ENCODE measurements at regions not wholly inside any gene's neighbourhood (a gene's known extent, or its start where the extent isn't known, plus 50 kb on each side); places are given as distances from the start of the nearest gene placed in this dataset.

- Histone ChIP-seq H3K27me3 (ENCODE audit: control insufficient read depth, insufficient read depth, low read length) (no peaks in the 10 kb centered on the region), H3K4me3 (ENCODE audit: low read length) (no peak overlapping the region), H3K36me3 (ENCODE audit: control insufficient read depth, insufficient read depth, low read length) (no peaks in the 10 kb centered on the region), H3K9me3 (ENCODE audit: control insufficient read depth, insufficient read depth, low read length) (no peaks in the 10 kb centered on the region), H3K27ac (ENCODE audit: low read length) (no peak overlapping the region), H3K4me1 (ENCODE audit: control insufficient read depth, insufficient read depth, low read length) (peaks cover 2% of the 10 kb centered on the region; the same call in 1 of the 2 replicates)
- DNase-seq (ENCODE audit: low read depth, low spot score), result no peak
- no CpG with 5 or more reads among the region's 8 CpGs for WGBS (ENCODE audit: insufficient coverage, insufficient read length)
Measured at GRCh38 chr4:159016593-159017024, 86.3 kb upstream of the RAPGEF2 start.

DNA sequence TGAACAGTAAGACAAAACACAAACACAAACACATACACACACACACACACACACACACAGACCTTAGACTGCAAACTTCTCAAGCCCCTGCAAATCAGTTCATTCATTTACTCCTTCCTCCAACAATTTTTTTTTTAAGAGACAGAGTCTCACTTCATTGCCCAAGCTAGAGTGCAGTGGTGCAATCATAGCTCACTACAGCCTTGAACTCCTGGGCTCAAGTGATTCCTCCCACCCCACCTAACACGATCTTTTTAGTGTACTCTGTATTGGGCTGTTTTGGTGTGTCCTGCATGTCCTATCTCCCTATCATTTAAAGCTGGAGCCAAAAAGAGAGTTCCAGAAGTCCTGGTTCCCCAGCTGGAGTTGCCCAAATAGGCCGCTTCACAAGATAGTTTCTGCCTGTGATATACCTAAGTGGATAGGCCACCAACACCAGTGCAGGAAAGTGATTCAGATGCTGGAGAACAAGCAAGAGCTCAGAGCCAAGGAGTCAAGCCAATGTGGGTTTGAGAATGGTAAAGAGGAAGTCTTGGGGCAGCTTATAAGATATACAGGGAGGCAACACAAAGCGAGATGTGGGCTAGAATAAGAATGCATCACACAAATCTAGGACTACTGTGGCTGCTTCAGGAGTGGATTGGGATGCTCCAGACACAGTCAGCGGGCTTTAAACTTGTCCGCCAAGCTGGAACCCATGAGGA lies 85.4 kb upstream of the RAPGEF2 start:
- no peak overlapping the region for H3K27ac ChIP-seq (ENCODE audit: low read length)
- no peaks in the 10 kb centered on the region for H3K9me3 ChIP-seq (ENCODE audit: control insufficient read depth, insufficient read depth, low read length)
- WGBS (ENCODE audit: insufficient coverage, insufficient read length), result no CpG with 5 or more reads among the region's 5 CpGs

DNA sequence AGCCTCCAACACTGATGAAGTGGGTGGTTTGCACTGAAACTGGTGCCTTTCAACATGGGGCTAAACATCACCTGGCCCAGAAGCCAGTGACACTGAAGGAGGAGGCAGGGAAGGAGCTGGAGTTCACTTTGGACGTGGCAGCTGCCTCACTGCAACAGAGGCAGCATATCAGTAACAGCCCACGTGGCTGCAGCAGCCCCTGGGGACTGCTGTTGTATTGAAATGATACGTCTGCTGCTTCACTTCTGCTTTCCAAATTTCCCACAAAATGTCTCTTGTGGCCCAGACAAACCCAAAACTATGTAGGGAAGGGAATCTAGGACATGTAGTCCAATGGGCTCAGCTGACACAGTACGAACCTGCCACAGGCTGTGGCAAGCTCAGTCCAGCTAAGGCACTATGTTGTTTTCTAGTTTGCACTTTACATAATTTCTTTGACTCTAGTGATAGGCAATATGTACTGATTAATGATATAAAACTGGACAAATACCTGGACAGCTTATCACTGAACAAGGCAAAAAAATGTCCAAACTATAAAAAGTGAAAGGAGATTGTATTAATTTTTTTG lies 84.7 kb upstream of the RAPGEF2 start:
- H3K27me3 ChIP-seq (ENCODE audit: control insufficient read depth, insufficient read depth, low read length), result no peaks in the 10 kb centered on the region
- no peak overlapping the region for H3K27ac ChIP-seq (ENCODE audit: low read length)
- DNase-seq (ENCODE audit: low read depth, low spot score), result no peak
- no peaks in the 10 kb centered on the region for H3K9me3 ChIP-seq (ENCODE audit: control insufficient read depth, insufficient read depth, low read length)
- H3K4me1 ChIP-seq (ENCODE audit: control insufficient read depth, insufficient read depth, low read length), result peaks cover 5% of the 10 kb centered on the region; the same call in 1 of the 2 replicates
- WGBS (ENCODE audit: insufficient coverage, insufficient read length), result no CpG with 5 or more reads among the region's 4 CpGs
- H3K4me3 ChIP-seq (ENCODE audit: low read length), result no peak overlapping the region
- H3K36me3 ChIP-seq (ENCODE audit: control insufficient read depth, insufficient read depth, low read length), result no peaks in the 10 kb centered on the region

More for the DNA sequence above, 85.4 kb upstream of the RAPGEF2 start:
- no peak overlapping the region for H3K4me3 ChIP-seq (ENCODE audit: low read length)
- H3K27me3 ChIP-seq (ENCODE audit: control insufficient read depth, insufficient read depth, low read length), result no peaks in the 10 kb centered on the region
- H3K36me3 ChIP-seq (ENCODE audit: control insufficient read depth, insufficient read depth, low read length), result no peaks in the 10 kb centered on the region
- peaks cover 4% of the 10 kb centered on the region; the same call in 1 of the 2 replicates for H3K4me1 ChIP-seq (ENCODE audit: control insufficient read depth, insufficient read depth, low read length)
- DNase-seq (ENCODE audit: low read depth, low spot score), result no peak

- Histone ChIP-seq H3K27ac (ENCODE audit: low read length) (no peak overlapping the region), H3K36me3 (ENCODE audit: control insufficient read depth, insufficient read depth, low read length) (no peaks in the 10 kb centered on the region), H3K27me3 (ENCODE audit: control insufficient read depth, insufficient read depth, low read length) (no peaks in the 10 kb centered on the region), H3K9me3 (ENCODE audit: control insufficient read depth, insufficient read depth, low read length) (no peaks in the 10 kb centered on the region), H3K4me1 (ENCODE audit: control insufficient read depth, insufficient read depth, low read length) (peaks cover 5% of the 10 kb centered on the region; the same call in 1 of the 2 replicates), H3K4me3 (ENCODE audit: low read length) (no peak overlapping the region)
- no CpG with 5 or more reads among the region's 5 CpGs for WGBS (ENCODE audit: insufficient coverage, insufficient read length)
- no peak for DNase-seq (ENCODE audit: low read depth, low spot score)
Measured at GRCh38 chr4:159019356-159019755, 83.5 kb upstream of the RAPGEF2 start.

DNA sequence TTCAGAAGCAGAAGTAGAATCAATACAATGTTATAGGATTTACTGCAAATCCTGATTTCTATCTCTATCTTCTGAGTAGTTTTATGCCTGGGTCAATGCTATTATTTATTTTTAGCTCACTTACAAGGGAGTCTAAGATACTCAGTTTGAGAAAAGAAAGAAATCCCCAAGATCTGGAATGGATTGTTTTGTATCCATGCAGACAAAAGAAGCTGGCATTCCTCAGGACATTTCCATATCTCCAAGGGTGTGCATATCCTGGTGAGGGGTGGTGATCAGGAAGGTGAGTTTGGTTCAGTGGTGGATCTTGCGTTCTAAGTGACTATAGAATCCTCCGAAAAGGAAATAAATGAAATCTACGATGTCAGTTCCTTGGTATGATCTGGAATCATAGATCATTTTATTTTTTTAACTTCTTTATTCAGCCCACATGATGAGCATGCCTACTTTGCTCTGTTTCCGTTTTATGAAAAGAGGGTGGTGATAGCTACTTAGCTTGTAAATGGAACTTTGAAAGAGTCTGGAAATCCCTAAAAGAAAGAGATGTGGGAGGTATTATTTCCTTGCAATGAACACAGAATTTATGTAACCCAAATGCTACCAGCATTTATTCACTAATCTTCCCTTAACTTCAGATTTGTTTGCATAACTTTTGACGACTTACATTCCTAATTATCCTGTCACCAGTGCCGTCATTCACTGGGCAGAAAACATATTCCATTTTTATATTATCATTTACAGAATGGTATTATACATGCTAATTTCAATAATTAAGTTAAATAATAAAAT lies 81.1 kb upstream of the RAPGEF2 start:
- H3K9me3 ChIP-seq (ENCODE audit: control insufficient read depth, insufficient read depth, low read length), result no peaks in the 10 kb centered on the region
- H3K36me3 ChIP-seq (ENCODE audit: control insufficient read depth, insufficient read depth, low read length), result no peaks in the 10 kb centered on the region
- no peak overlapping the region for H3K4me3 ChIP-seq (ENCODE audit: low read length)
- H3K4me1 ChIP-seq (ENCODE audit: control insufficient read depth, insufficient read depth, low read length), result peaks cover 5% of the 10 kb centered on the region; the same call in 1 of the 2 replicates
- WGBS (ENCODE audit: insufficient coverage, insufficient read length), result no CpG with 5 or more reads among the region's 6 CpGs
- no peaks in the 10 kb centered on the region for H3K27me3 ChIP-seq (ENCODE audit: control insufficient read depth, insufficient read depth, low read length)
- H3K27ac ChIP-seq (ENCODE audit: low read length), result no peak overlapping the region
- peak; percentile 64 for DNase-seq (ENCODE audit: low read depth, low spot score)

DNA sequence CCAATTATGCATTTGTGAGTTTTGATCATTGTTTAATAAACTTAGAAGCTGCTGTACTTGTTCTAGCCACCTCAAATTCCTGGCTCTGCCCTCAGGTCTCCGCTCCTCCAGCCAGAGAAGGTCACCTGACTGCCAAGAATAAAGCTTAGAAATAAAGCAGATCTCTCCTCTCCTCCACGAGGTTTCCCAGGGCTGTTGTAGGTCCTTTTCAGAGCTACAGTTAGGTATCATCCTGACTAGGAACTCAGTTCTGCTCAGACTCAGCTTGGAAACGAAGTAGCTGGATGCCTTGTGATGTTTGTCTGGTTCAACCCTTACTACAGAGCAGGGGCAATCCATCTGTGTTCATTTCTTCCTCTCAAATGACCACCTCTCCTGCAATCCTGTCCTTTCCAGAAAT lies 79.1 kb upstream of the RAPGEF2 start:
- no peak overlapping the region for H3K27ac ChIP-seq (ENCODE audit: low read length)
- DNase-seq (ENCODE audit: low read depth, low spot score), result no peak
- no peaks in the 10 kb centered on the region for H3K27me3 ChIP-seq (ENCODE audit: control insufficient read depth, insufficient read depth, low read length)
- no peak overlapping the region for H3K4me3 ChIP-seq (ENCODE audit: low read length)
- H3K4me1 ChIP-seq (ENCODE audit: control insufficient read depth, insufficient read depth, low read length), result peaks cover 5% of the 10 kb centered on the region; the same call in 1 of the 2 replicates
- no peaks in the 10 kb centered on the region for H3K36me3 ChIP-seq (ENCODE audit: control insufficient read depth, insufficient read depth, low read length)
- WGBS (ENCODE audit: insufficient coverage, insufficient read length), result no CpG with 5 or more reads among the region's 3 CpGs
- H3K9me3 ChIP-seq (ENCODE audit: control insufficient read depth, insufficient read depth, low read length), result no peaks in the 10 kb centered on the region

DNA sequence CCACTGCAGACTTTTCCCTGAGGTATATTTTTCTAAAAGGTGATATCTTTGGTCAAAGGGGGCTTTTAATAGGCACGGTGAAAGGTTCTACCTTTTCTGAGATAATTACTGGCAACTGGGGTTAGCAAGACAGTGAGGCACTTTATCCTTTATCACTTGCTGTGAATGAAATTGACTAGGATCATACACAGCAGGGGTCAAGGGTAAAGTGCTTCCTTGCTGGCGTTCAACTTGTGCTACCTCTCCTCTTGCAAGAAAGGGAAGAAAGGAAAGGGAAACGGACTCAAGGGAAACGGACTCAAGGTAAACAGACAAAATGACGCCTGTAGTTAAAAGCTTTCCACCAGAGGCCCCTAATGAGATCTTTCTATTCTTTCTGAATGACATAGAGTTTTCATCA lies 78.6 kb upstream of the RAPGEF2 start:
- Histone ChIP-seq H3K27ac (ENCODE audit: low read length) (no peak overlapping the region), H3K27me3 (ENCODE audit: control insufficient read depth, insufficient read depth, low read length) (no peaks in the 10 kb centered on the region), H3K9me3 (ENCODE audit: control insufficient read depth, insufficient read depth, low read length) (no peaks in the 10 kb centered on the region), H3K4me3 (ENCODE audit: low read length) (no peak overlapping the region), H3K4me1 (ENCODE audit: control insufficient read depth, insufficient read depth, low read length) (peaks cover 5% of the 10 kb centered on the region; the same call in 1 of the 2 replicates), H3K36me3 (ENCODE audit: control insufficient read depth, insufficient read depth, low read length) (no peaks in the 10 kb centered on the region)
- no peak for DNase-seq (ENCODE audit: low read depth, low spot score)
- no CpG with 5 or more reads among the region's 5 CpGs for WGBS (ENCODE audit: insufficient coverage, insufficient read length)

GRCh38 chr4:159024828-159025227 lies 78.1 kb upstream of the RAPGEF2 start:
- Histone ChIP-seq H3K27ac (ENCODE audit: low read length) (no peak overlapping the region), H3K9me3 (ENCODE audit: control insufficient read depth, insufficient read depth, low read length) (no peaks in the 10 kb centered on the region), H3K4me1 (ENCODE audit: control insufficient read depth, insufficient read depth, low read length) (peaks cover 5% of the 10 kb centered on the region; the same call in 1 of the 2 replicates), H3K27me3 (ENCODE audit: control insufficient read depth, insufficient read depth, low read length) (no peaks in the 10 kb centered on the region), H3K36me3 (ENCODE audit: control insufficient read depth, insufficient read depth, low read length) (no peaks in the 10 kb centered on the region), H3K4me3 (ENCODE audit: low read length) (no peak overlapping the region)
- WGBS (ENCODE audit: insufficient coverage, insufficient read length), result no CpG with 5 or more reads among the region's 3 CpGs
- no peak for DNase-seq (ENCODE audit: low read depth, low spot score)

- Histone ChIP-seq H3K4me3 (ENCODE audit: low read length) (no peak overlapping the region), H3K27ac (ENCODE audit: low read length) (no peak overlapping the region)
Measured at GRCh38 chr4:159026329-159026728, 76.5 kb upstream of the RAPGEF2 start.

GRCh38 chr4:159027535-159027934 lies 75.3 kb upstream of the RAPGEF2 start:
- H3K27ac ChIP-seq (ENCODE audit: low read length), result no peak overlapping the region
- no peak for DNase-seq (ENCODE audit: low read depth, low spot score)
- WGBS (ENCODE audit: insufficient coverage, insufficient read length), result no CpG with 5 or more reads among the region's 2 CpGs

More at GRCh38 chr4:159026329-159026728, 76.5 kb upstream of the RAPGEF2 start:
- H3K36me3 ChIP-seq (ENCODE audit: control insufficient read depth, insufficient read depth, low read length), result no peaks in the 10 kb centered on the region
- no peak for DNase-seq (ENCODE audit: low read depth, low spot score)
- H3K4me1 ChIP-seq (ENCODE audit: control insufficient read depth, insufficient read depth, low read length), result peaks cover 3% of the 10 kb centered on the region; the same call in 1 of the 2 replicates
- H3K27me3 ChIP-seq (ENCODE audit: control insufficient read depth, insufficient read depth, low read length), result no peaks in the 10 kb centered on the region
- no peaks in the 10 kb centered on the region for H3K9me3 ChIP-seq (ENCODE audit: control insufficient read depth, insufficient read depth, low read length)

More at GRCh38 chr4:159027535-159027934, 75.3 kb upstream of the RAPGEF2 start:
- Histone ChIP-seq H3K36me3 (ENCODE audit: control insufficient read depth, insufficient read depth, low read length) (no peaks in the 10 kb centered on the region), H3K27me3 (ENCODE audit: control insufficient read depth, insufficient read depth, low read length) (no peaks in the 10 kb centered on the region), H3K4me1 (ENCODE audit: control insufficient read depth, insufficient read depth, low read length) (peaks cover under 1% of the 10 kb centered on the region; the same call in 1 of the 2 replicates), H3K4me3 (ENCODE audit: low read length) (no peak overlapping the region), H3K9me3 (ENCODE audit: control insufficient read depth, insufficient read depth, low read length) (no peaks in the 10 kb centered on the region)

Data from iPS DF 6.9 (cell line).